GM13977 (cell line): ENCODE measurements at regions not wholly inside any gene's neighbourhood (a gene's known extent, or its start where the extent isn't known, plus 50 kb on each side); places are given as distances from the start of the nearest gene placed in this dataset.

Experiments
- DNase-seq: peaks from one replicate; pipeline ENCODE4 v3.0.0; 2012; ENCODE audit warnings: low spot score
- in situ Hi-C: fragments of 300-500 bp; cut with MboI; formaldehyde crosslinking; loops from one replicate; pipeline ENCODE4 v1.12.0; 2022; ENCODE audit warnings: low sequenced_read_pairs, low pct_unique_long_range_greater_than_20kb, mixed read lengths, inconsistent platforms; ENCODE audit not compliant: unreplicated experiment
- TF ChIP-seq, protein P1 (sequence below): IDR thresholded peaks from 2 replicates; pipeline ENCODE4 v1.5.1; 2012; ENCODE audit warnings: mild to moderate bottlenecking, control low read depth; ENCODE audit not compliant: insufficient read depth; ENCODE audit errors: extremely low read depth, missing control alignments

DNA sequence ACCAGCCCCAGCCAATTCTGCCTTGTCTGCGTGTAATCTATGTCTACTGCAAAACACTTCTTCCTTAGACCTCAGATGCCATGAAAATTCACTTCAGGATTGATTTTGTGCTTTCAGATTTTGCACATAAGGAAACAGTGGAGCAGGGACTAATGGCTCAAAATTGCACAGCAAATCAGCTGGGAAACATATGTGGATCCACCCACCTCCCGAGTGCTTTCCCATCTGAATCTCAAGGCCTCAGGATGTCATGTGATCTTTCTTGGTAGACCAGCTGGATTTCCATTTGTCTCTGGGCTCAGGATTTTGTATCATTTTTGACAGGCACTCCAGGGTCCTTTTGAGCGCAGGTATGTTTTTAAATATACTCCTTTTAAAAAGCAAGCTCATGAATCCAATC, 158.6 kb downstream of the MIS18A start:
- TF ChIP-seq, protein P1, sequence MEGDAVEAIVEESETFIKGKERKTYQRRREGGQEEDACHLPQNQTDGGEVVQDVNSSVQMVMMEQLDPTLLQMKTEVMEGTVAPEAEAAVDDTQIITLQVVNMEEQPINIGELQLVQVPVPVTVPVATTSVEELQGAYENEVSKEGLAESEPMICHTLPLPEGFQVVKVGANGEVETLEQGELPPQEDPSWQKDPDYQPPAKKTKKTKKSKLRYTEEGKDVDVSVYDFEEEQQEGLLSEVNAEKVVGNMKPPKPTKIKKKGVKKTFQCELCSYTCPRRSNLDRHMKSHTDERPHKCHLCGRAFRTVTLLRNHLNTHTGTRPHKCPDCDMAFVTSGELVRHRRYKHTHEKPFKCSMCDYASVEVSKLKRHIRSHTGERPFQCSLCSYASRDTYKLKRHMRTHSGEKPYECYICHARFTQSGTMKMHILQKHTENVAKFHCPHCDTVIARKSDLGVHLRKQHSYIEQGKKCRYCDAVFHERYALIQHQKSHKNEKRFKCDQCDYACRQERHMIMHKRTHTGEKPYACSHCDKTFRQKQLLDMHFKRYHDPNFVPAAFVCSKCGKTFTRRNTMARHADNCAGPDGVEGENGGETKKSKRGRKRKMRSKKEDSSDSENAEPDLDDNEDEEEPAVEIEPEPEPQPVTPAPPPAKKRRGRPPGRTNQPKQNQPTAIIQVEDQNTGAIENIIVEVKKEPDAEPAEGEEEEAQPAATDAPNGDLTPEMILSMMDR = no peak
- DNase-seq = no peak
- in situ Hi-C loops = no loop called here

DNA sequence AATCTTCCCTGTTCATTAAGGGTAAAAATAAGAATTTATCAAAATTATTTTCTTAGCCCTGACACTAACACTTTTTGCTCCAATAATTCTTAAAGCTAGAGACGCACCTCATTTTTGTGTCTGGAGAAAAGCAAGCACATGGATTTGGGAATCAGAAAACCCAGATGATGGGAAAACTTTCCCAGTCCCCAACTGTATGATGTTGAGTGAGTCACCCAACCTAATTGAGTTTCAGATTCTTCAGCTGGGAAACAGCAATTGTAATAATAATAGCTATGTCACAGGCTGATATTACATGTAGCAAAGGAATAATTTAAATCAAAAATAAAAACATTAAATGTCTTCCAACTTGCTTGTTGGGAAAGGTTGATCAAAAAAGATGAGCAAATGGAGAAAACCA, 159.0 kb downstream of the MIS18A start:
- TF ChIP-seq, protein P1 = no peak
- in situ Hi-C loops = no loop called here
- DNase-seq = no peak

DNA sequence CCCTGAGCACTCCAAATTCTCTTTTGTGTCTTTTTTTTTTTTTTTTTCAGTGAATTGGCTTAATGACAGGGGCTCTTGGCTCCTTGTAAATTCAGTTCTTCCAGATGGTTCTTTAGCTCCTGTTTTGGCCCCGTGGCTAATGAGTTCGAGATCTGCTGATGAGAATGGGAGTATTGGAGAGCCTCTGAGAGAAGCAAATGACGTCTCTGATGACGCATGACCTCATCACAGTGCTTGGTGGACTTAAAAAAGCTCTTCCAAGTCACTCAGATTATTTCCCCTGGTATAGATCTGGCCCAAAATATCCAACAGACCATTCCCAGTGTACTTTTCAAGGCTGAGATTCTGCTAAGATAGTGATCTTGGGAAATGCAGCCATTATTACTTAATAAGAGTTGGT, 159.5 kb downstream of the MIS18A start:
- TF ChIP-seq, protein P1 = no peak
- no peak for DNase-seq
- in situ Hi-C loops = no loop called here

DNA sequence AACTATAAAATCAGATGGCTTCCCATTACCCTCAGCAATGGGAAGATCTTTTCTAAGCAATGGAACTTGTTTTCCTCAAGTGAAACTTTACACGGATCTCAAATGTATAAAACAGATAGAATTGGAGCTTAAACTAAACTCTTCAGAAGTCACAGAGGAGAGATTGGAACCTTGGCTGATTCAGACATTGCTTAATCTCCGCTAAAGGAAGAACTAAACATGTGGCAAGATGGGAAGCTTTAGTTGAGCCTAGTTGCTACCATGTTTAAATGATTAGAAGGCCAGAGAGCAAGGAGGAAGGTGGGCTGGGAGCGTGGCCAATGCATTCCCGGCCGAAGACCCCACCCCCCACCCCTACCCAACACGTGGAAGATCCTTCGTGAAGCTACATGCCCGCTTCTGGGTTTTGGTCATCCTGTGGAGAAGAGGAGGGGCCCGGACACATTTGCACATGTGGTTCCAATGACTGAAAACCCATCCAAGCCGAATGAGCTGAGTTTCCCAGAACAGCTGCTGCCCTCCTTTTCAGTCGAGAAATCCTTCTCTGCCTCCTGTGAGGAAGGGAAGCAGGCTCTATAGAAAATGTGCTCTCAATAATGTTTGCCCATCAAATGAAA, 164.3 kb downstream of the MIS18A start:
- DNase-seq = no peak
- in situ Hi-C loops = no loop called here
- TF ChIP-seq, protein P1 = no peak

DNA sequence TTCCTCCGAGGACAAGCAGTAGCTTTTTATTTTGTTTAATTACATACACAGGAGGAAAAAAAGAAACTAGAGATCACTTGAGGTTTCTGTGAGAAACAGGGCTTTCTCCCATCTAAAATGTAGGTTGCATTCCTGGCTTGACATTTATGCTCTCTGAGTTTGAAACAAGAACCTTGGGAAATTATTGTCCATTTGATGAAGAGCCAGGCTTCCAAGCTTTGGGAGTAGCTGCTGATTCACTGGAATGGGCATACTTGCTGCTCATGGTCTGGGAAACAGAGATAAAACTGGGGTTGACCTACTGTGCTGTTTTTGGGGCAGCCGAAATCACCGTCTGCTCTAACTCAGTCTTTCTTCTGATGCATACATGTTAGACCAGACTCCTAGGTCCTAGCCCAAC, 165.4 kb downstream of the MIS18A start:
- TF ChIP-seq, protein P1 = no peak
- DNase-seq = no peak
- in situ Hi-C loops = no loop called here

DNA sequence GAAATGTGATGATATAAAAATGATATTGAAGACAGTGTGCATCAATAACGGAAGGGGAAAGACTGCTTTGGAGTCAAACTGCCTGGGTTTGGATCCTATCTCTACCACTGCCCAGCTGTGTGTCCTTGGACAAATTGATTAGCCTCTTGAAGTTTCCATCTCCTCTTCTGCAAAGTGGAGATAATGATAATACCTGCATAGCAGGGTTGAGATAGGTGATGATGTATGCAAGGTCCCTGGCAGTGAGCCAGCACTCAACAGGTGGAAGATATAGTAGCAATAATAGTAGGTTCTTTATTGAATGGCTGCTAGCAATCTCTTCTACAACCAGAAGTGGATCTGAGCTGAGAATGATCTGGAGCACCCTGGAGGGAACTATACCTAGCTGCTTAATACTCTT, 166.7 kb downstream of the MIS18A start:
- DNase-seq = no peak
- in situ Hi-C loops = no loop called here
- TF ChIP-seq, protein P1 = no peak
